HCT116 (cell line): ENCODE measurements at regions not wholly inside any gene's neighbourhood (a gene's known extent, or its start where the extent isn't known, plus 50 kb on each side); places are given as distances from the start of the nearest gene placed in this dataset.

Experiments used
- ATAC-seq: fragments of 200-7000 bp; cut with Tn5 transposase; 2 replicates; pipeline ENCODE4 v1.9.1; 2020; ENCODE audit warnings: mild to moderate bottlenecking, moderate library complexity
- BruUV-seq: library from RNA; stranded (reverse); fragments of 400-500 nt; replicated peaks from 2 replicates; lab custom pipeline; 2021; lab: Mats Ljungman, UMichigan
- CTCF ChIA-PET: fragments of 300-600 bp; sonication (Branson Sonifier 250); formaldehyde crosslinking; loops from one replicate; lab custom pipeline; 2021; ENCODE audit warnings: antibody characterized with exemption; lab: Charles Lee
- POLR2A ChIA-PET: fragments of 300-600, 350-600 bp; sonication (Branson Sonifier 250); formaldehyde crosslinking; loops from one replicate; lab custom pipeline; 2021; ENCODE audit warnings: antibody characterized with exemption; lab: Charles Lee
- RAD21 ChIA-PET, 2 experiments: fragments of 300-600 bp; sonication (Branson Sonifier 250); formaldehyde crosslinking; loops; one replicate each; lab custom pipeline; 2023; ENCODE audit warnings: low total read pairs in 2 of 2; ENCODE audit not compliant: uncharacterized antibody in 2 of 2, unreplicated experiment in 2 of 2, low non-redundant PET in 1 of 2; lab: Charles Lee
- DNase-seq: peaks from one replicate; pipeline ENCODE4 v3.0.0-alpha.2; 2010; ENCODE audit warnings: low read depth, low spot score
- H2AFZ ChIP-seq: fragments of 200-600 bp; shearing (Covaris generic), sonication (generic); 2 replicates; pipeline ENCODE4 v1.6.1; 2017; ENCODE audit warnings: low read depth, mixed run types, mixed read lengths, antibody characterized with exemption, low read length; ENCODE audit not compliant: poor library complexity, severe bottlenecking
- H3K27ac ChIP-seq: 2 replicates; pipeline ENCODE4 v1.5.1; 2012; ENCODE audit warnings: low read depth, low read length
- H3K27me3 ChIP-seq: fragments of 200-600 bp; sonication (generic); 2 replicates; pipeline ENCODE4 v1.6.1; 2016; ENCODE audit warnings: mixed run types, low read length, mixed read lengths; ENCODE audit not compliant: insufficient read depth
- H3K36me3 ChIP-seq, 2 experiments: fragments of 200-500 bp in 1 of 2; fragments of 200-600 bp in 1 of 2; sonication (Bioruptor generic) in 1 of 2; sonication (generic) in 1 of 2; 2 replicates each; pipeline versions ENCODE4 v1.5.1 to v1.6.1; 2014 to 2016; ENCODE audit warnings: low read length in 2 of 2, inconsistent platforms in 1 of 2, mixed read lengths in 1 of 2, mixed run types in 1 of 2; ENCODE audit not compliant: insufficient read depth in 2 of 2, control insufficient read depth in 1 of 2
- H3K4me1 ChIP-seq, 2 experiments: fragments of 200-600 bp in 1 of 2; sonication (generic) in 1 of 2; 2 replicates each; pipeline versions ENCODE4 v1.5.1 to v1.6.1; 2012 to 2017; ENCODE audit warnings: low read length in 2 of 2, inconsistent platforms in 1 of 2, mild to moderate bottlenecking in 1 of 2, mixed read lengths in 1 of 2, mixed run types in 1 of 2, moderate library complexity in 1 of 2; ENCODE audit not compliant: insufficient read depth in 2 of 2, control insufficient read depth in 1 of 2
- H3K4me2 ChIP-seq: fragments of 200-600 bp; sonication (generic); 2 replicates; pipeline ENCODE4 v1.6.1; 2017; ENCODE audit warnings: mixed run types, low read length, mixed read lengths
- H3K4me3 ChIP-seq, 2 experiments: fragments of 200-600 bp in 1 of 2; sonication (generic) in 1 of 2; replicated peaks in 1 of 2; 2 replicates each; pipeline ENCODE4 v1.5.1; 2011 to 2016; ENCODE audit warnings: low read length in 2 of 2, control low read depth in 1 of 2, low read depth in 1 of 2, mild to moderate bottlenecking in 1 of 2, mixed read lengths in 1 of 2, mixed run types in 1 of 2
- H3K79me2 ChIP-seq: fragments of 200-600 bp; sonication (generic); 2 replicates; pipeline ENCODE4 v1.6.1; 2017; ENCODE audit warnings: mild to moderate bottlenecking, mixed run types, low read length, moderate library complexity, mixed read lengths; ENCODE audit not compliant: insufficient read depth
- H3K9ac ChIP-seq: fragments of 200-600 bp; sonication (generic); 2 replicates; pipeline ENCODE4 v1.6.1; 2016; ENCODE audit warnings: low read length, mixed read lengths
- H3K9me2 ChIP-seq: fragments of 200-600 bp; sonication (generic), shearing (Covaris generic); 2 replicates; pipeline ENCODE4 v1.6.1; 2017; ENCODE audit warnings: mixed run types, mild to moderate bottlenecking, moderate library complexity; ENCODE audit not compliant: insufficient read depth
- H3K9me3 ChIP-seq, 2 experiments: fragments of 200-500 bp in 1 of 2; fragments of 200-600 bp in 1 of 2; sonication (Bioruptor generic) in 1 of 2; sonication (generic) in 1 of 2; 2 replicates each; pipeline ENCODE4 v1.6.1; 2014 to 2017; ENCODE audit warnings: low read length in 2 of 2, mixed read lengths in 2 of 2, inconsistent platforms in 1 of 2, low read depth in 1 of 2, mild to moderate bottlenecking in 1 of 2, mixed run types in 1 of 2, moderate library complexity in 1 of 2; ENCODE audit not compliant: control insufficient read depth in 1 of 2, insufficient read depth in 1 of 2
- H4K20me1 ChIP-seq: fragments of 200-600 bp; sonication (generic), shearing (Covaris generic); 2 replicates; pipeline ENCODE4 v1.6.1; 2017; ENCODE audit warnings: mixed run types, mild to moderate bottlenecking, moderate library complexity; ENCODE audit not compliant: insufficient read depth
- CBX3 ChIP-seq: IDR thresholded peaks from 2 replicates; pipeline ENCODE4 v1.6.1; 2012; ENCODE audit warnings: low read depth
- ELF1 ChIP-seq: IDR thresholded peaks from 2 replicates; pipeline ENCODE4 v1.6.1; 2012; ENCODE audit warnings: low read depth, borderline replicate concordance
- EZH2 ChIP-seq: fragments of 200-600 bp; sonication (generic); IDR thresholded peaks from 2 replicates; pipeline ENCODE4 v1.6.1; 2017; ENCODE audit warnings: antibody characterized with exemption, mixed run types
- EZH2phosphoT487 ChIP-seq: fragments of 200-600 bp; IDR thresholded peaks from 2 replicates; pipeline ENCODE4 v1.6.1; 2018; ENCODE audit warnings: antibody characterized with exemption, borderline replicate concordance
- FOSL1 ChIP-seq: IDR thresholded peaks from 2 replicates; pipeline ENCODE4 v1.6.1; 2012; ENCODE audit warnings: low read depth
- POLR2A ChIP-seq: IDR thresholded peaks from 2 replicates; pipeline ENCODE4 v1.7.0; 2011; ENCODE audit warnings: borderline replicate concordance; ENCODE audit not compliant: insufficient read depth, insufficient read length; ENCODE audit errors: extremely low read depth
- POLR2AphosphoS5 ChIP-seq: IDR thresholded peaks from 2 replicates; pipeline ENCODE4 v1.6.1; 2011; ENCODE audit warnings: mild to moderate bottlenecking, low read depth, low read length, moderate library complexity
- RAD21 ChIP-seq: IDR thresholded peaks from 2 replicates; pipeline ENCODE4 v1.6.1; 2012; ENCODE audit warnings: low read depth, mild to moderate bottlenecking
- SIN3A ChIP-seq: IDR thresholded peaks from 2 replicates; pipeline ENCODE4 v1.6.1; 2012; ENCODE audit warnings: low read depth
- SP1 ChIP-seq: IDR thresholded peaks from 2 replicates; pipeline ENCODE4 v1.6.1; 2012; ENCODE audit warnings: low read depth
- SRF ChIP-seq: IDR thresholded peaks from 2 replicates; pipeline ENCODE4 v1.6.1; 2012; ENCODE audit warnings: low read depth
- TCF7L2 ChIP-seq: IDR thresholded peaks from 2 replicates; pipeline ENCODE4 v1.7.0; 2011; ENCODE audit warnings: borderline replicate concordance, inconsistent platforms; ENCODE audit not compliant: insufficient read depth, insufficient read length; ENCODE audit errors: extremely low read depth
- YY1 ChIP-seq: IDR thresholded peaks from 2 replicates; pipeline ENCODE4 v1.6.1; 2011; ENCODE audit warnings: low read length, low read depth, moderate library complexity, mild to moderate bottlenecking; ENCODE audit not compliant: insufficient replicate concordance; ENCODE audit errors: extremely low read depth
- ZFX ChIP-seq: fragments of 450-650 bp; IDR thresholded peaks from 2 replicates; pipeline ENCODE4 v1.6.1; 2017
- ZNF274 ChIP-seq: fragments of 200-500 bp; sonication (Bioruptor generic); IDR thresholded peaks from 2 replicates; pipeline ENCODE4 v1.6.1; 2014; ENCODE audit warnings: mild to moderate bottlenecking, low read depth, low read length, inconsistent platforms
- intact Hi-C: fragments of 100-400 bp; cut with micrococcal nuclease; formaldehyde crosslinking; loops from 2 replicates; pipeline ENCODE4 v1.10.0; 2022
- TF ChIP-seq, protein P1 (sequence below): IDR thresholded peaks from 2 replicates; pipeline ENCODE4 v1.6.1; 2011; ENCODE audit warnings: mild to moderate bottlenecking, low read length, moderate library complexity; ENCODE audit not compliant: insufficient replicate concordance; ENCODE audit errors: extremely low read depth
- TF ChIP-seq, protein P2 (sequence below): IDR thresholded peaks from 2 replicates; pipeline ENCODE4 v1.6.1; 2012
- TF ChIP-seq, protein P3 (sequence below): IDR thresholded peaks from 2 replicates; pipeline ENCODE4 v1.6.1; 2012; ENCODE audit warnings: low read depth
- TF ChIP-seq, protein P4 (sequence below), 3 experiments: fragments of 200-600 bp in 1 of 3; sonication (generic) in 1 of 3; IDR thresholded peaks in 2 of 3; conservative IDR thresholded peaks in 1 of 3; 2 replicates each; pipeline ENCODE4 v1.5.1; 2012 to 2017; ENCODE audit warnings: low read depth in 2 of 3, low read length in 2 of 3, antibody characterized with exemption in 1 of 3, borderline replicate concordance in 1 of 3, control low read depth in 1 of 3, mild to moderate bottlenecking in 1 of 3, mixed read lengths in 1 of 3, mixed run types in 1 of 3, moderate library complexity in 1 of 3; ENCODE audit not compliant: insufficient read depth in 1 of 3

DNA sequence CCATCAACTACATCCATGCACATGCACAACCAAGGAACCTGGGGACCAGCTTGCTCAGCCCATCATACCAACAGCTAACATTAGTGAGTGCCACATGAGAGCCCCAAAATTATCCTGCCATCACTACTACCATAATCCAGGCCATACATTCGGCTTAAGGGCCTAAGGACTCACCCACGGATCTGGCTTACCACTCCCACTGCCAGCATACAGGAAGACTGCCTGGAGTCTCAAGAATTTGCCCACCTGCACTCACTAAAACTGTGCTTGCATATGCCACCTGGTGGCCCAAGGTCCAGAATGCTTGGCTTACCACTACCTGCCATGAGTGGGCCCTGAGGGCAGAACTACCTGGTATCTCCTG is 1562.9 kb upstream of the PRR20A start:
- Histone ChIP-seq H3K27ac (no peak overlapping the region), H3K4me2 (no peak overlapping the region), H3K4me1 (no peaks in the 10 kb centered on the region), H3K79me2 (no peaks in the 10 kb centered on the region), H3K9me2 (no peaks in the 10 kb centered on the region), H3K4me3 (no peak overlapping the region), H3K27me3 (no peaks in the 10 kb centered on the region), H3K36me3 (no peaks in the 10 kb centered on the region), H2AFZ (no peak overlapping the region), H3K9ac (no peak overlapping the region), H4K20me1 (no peaks in the 10 kb centered on the region), H3K9me3 (peaks cover under 1 to 17% of the 10 kb centered on the region in 2 experiments; a peak in 2 of 4 replicates)
- ChIA-PET POLR2A (no interaction called here), CTCF (no interaction called here), RAD21 (no interaction called here)
- DNase-seq (no peak), ATAC-seq (no peak)
- no TSS peak for BruUV-seq
- intact Hi-C loops = no loop called here
- TF ChIP-seq SRF = no peak
- TF ChIP-seq FOSL1 = no peak
- no peak for TF ChIP-seq YY1
- TF ChIP-seq ZNF274 = no peak
- TF ChIP-seq POLR2AphosphoS5 = no peak
- TF ChIP-seq SP1 = no peak
- TF ChIP-seq EZH2phosphoT487 = no peak
- TF ChIP-seq, protein P1, sequence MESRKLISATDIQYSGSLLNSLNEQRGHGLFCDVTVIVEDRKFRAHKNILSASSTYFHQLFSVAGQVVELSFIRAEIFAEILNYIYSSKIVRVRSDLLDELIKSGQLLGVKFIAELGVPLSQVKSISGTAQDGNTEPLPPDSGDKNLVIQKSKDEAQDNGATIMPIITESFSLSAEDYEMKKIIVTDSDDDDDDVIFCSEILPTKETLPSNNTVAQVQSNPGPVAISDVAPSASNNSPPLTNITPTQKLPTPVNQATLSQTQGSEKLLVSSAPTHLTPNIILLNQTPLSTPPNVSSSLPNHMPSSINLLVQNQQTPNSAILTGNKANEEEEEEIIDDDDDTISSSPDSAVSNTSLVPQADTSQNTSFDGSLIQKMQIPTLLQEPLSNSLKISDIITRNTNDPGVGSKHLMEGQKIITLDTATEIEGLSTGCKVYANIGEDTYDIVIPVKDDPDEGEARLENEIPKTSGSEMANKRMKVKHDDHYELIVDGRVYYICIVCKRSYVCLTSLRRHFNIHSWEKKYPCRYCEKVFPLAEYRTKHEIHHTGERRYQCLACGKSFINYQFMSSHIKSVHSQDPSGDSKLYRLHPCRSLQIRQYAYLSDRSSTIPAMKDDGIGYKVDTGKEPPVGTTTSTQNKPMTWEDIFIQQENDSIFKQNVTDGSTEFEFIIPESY = no peak
- TF ChIP-seq RAD21 = no peak
- TF ChIP-seq, protein P2, sequence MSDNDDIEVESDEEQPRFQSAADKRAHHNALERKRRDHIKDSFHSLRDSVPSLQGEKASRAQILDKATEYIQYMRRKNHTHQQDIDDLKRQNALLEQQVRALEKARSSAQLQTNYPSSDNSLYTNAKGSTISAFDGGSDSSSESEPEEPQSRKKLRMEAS = no peak
- no peak for TF ChIP-seq ELF1
- TF ChIP-seq SIN3A = no peak
- TF ChIP-seq, protein P3, sequence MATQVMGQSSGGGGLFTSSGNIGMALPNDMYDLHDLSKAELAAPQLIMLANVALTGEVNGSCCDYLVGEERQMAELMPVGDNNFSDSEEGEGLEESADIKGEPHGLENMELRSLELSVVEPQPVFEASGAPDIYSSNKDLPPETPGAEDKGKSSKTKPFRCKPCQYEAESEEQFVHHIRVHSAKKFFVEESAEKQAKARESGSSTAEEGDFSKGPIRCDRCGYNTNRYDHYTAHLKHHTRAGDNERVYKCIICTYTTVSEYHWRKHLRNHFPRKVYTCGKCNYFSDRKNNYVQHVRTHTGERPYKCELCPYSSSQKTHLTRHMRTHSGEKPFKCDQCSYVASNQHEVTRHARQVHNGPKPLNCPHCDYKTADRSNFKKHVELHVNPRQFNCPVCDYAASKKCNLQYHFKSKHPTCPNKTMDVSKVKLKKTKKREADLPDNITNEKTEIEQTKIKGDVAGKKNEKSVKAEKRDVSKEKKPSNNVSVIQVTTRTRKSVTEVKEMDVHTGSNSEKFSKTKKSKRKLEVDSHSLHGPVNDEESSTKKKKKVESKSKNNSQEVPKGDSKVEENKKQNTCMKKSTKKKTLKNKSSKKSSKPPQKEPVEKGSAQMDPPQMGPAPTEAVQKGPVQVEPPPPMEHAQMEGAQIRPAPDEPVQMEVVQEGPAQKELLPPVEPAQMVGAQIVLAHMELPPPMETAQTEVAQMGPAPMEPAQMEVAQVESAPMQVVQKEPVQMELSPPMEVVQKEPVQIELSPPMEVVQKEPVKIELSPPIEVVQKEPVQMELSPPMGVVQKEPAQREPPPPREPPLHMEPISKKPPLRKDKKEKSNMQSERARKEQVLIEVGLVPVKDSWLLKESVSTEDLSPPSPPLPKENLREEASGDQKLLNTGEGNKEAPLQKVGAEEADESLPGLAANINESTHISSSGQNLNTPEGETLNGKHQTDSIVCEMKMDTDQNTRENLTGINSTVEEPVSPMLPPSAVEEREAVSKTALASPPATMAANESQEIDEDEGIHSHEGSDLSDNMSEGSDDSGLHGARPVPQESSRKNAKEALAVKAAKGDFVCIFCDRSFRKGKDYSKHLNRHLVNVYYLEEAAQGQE = no peak
- TF ChIP-seq POLR2A = no peak
- TF ChIP-seq ZFX = no peak
- TF ChIP-seq TCF7L2 = no peak
- no peak for TF ChIP-seq EZH2
- TF ChIP-seq CBX3 = no peak
- TF ChIP-seq, protein P4, sequence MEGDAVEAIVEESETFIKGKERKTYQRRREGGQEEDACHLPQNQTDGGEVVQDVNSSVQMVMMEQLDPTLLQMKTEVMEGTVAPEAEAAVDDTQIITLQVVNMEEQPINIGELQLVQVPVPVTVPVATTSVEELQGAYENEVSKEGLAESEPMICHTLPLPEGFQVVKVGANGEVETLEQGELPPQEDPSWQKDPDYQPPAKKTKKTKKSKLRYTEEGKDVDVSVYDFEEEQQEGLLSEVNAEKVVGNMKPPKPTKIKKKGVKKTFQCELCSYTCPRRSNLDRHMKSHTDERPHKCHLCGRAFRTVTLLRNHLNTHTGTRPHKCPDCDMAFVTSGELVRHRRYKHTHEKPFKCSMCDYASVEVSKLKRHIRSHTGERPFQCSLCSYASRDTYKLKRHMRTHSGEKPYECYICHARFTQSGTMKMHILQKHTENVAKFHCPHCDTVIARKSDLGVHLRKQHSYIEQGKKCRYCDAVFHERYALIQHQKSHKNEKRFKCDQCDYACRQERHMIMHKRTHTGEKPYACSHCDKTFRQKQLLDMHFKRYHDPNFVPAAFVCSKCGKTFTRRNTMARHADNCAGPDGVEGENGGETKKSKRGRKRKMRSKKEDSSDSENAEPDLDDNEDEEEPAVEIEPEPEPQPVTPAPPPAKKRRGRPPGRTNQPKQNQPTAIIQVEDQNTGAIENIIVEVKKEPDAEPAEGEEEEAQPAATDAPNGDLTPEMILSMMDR (IDR thresholded peaks at IDR 0.05 in 2 of 3, conservative IDR thresholded peaks at IDR 0.05 in 1 of 3; ENCODE audit: borderline replicate concordance in 1 of 3, insufficient read depth in 1 of 3, low read depth in 2 of 3, low read length in 2 of 3) = no peak
